ENCODE measurements at regions not wholly inside any gene's neighbourhood (a gene's known extent, or its start where the extent isn't known, plus 50 kb on each side); places are given as distances from the start of the nearest gene placed in this dataset.

DNA sequence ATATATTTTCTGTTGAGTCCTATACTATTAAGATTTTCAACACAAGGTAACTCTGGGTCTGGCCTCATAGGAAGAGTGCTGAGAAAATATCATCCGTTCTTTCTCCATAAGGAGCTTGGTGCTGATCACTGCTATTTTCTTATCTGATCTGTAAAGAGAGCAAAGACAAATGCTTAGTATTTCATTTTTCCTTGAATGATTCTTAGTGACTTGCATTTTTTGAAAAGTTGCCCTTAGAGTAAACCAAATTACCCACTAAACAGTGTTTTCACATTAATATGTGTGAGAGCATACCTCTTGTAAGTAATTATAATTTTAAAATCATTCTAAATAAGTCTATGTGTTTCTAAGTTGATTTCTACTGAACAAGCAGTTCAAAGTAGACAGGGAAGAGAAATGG, 121.3 kb upstream of the CTSV start:
- TF ChIP-seq, protein P1, sequence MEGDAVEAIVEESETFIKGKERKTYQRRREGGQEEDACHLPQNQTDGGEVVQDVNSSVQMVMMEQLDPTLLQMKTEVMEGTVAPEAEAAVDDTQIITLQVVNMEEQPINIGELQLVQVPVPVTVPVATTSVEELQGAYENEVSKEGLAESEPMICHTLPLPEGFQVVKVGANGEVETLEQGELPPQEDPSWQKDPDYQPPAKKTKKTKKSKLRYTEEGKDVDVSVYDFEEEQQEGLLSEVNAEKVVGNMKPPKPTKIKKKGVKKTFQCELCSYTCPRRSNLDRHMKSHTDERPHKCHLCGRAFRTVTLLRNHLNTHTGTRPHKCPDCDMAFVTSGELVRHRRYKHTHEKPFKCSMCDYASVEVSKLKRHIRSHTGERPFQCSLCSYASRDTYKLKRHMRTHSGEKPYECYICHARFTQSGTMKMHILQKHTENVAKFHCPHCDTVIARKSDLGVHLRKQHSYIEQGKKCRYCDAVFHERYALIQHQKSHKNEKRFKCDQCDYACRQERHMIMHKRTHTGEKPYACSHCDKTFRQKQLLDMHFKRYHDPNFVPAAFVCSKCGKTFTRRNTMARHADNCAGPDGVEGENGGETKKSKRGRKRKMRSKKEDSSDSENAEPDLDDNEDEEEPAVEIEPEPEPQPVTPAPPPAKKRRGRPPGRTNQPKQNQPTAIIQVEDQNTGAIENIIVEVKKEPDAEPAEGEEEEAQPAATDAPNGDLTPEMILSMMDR (IDR thresholded peaks at IDR 0.05), result no peak
- TF ChIP-seq POLR2A (IDR thresholded peaks at IDR 0.05), result no peak
